GM23338 (cell line): ENCODE measurements at regions not wholly inside any gene's neighbourhood (a gene's known extent, or its start where the extent isn't known, plus 50 kb on each side); places are given as distances from the start of the nearest gene placed in this dataset.

ENCODE experiments used
- ATAC-seq: fragments of 200-7000 bp; cut with Tn5 transposase; 3 replicates; pipeline ENCODE4 v1.9.1; 2020
- DNase-seq: peaks from one replicate; pipeline ENCODE4 v3.0.0-alpha.2; 2015; ENCODE audit warnings: low spot score
- H2AFZ ChIP-seq: fragments of 200-600 bp; sonication (generic); 2 replicates; pipeline ENCODE4 v1.8.0; 2016; ENCODE audit warnings: antibody characterized with exemption, mild to moderate bottlenecking, moderate library complexity
- H3F3A ChIP-seq: fragments of 200-600 bp; sonication (generic); replicated peaks from 2 replicates; pipeline ENCODE4 v1.8.0; 2017; ENCODE audit warnings: antibody characterized with exemption, mixed run types, low read depth
- H3K27ac ChIP-seq: fragments of 200-600 bp; sonication (generic); 2 replicates; pipeline ENCODE4 v1.6.1; 2016; ENCODE audit warnings: low read depth
- H3K27me3 ChIP-seq: fragments of 200-600 bp; sonication (generic); 2 replicates; pipeline ENCODE4 v1.8.0; 2016; ENCODE audit warnings: mild to moderate bottlenecking, mixed run types, moderate library complexity; ENCODE audit not compliant: insufficient read depth
- H3K36me3 ChIP-seq: fragments of 200-600 bp; sonication (generic); 2 replicates; pipeline ENCODE4 v1.8.0; 2016; ENCODE audit warnings: mild to moderate bottlenecking; ENCODE audit not compliant: insufficient read depth
- H3K4me1 ChIP-seq: fragments of 200-600 bp; sonication (generic); 2 replicates; pipeline ENCODE4 v1.8.0; 2016; ENCODE audit warnings: mild to moderate bottlenecking, moderate library complexity; ENCODE audit not compliant: insufficient read depth
- H3K4me2 ChIP-seq: fragments of 200-600 bp; sonication (generic); 2 replicates; pipeline ENCODE4 v1.7.1; 2017; ENCODE audit warnings: mixed run types
- H3K4me3 ChIP-seq: fragments of 200-600 bp; sonication (generic); 2 replicates; pipeline ENCODE4 v1.6.1; 2016; ENCODE audit warnings: mixed run types
- H3K79me2 ChIP-seq: fragments of 200-600 bp; sonication (generic); replicated peaks from 2 replicates; pipeline ENCODE4 v1.8.0; 2017; ENCODE audit warnings: mild to moderate bottlenecking; ENCODE audit not compliant: insufficient read depth
- H3K9me2 ChIP-seq: fragments of 200-600 bp; sonication (generic); 2 replicates; pipeline ENCODE4 v1.8.0; 2017; ENCODE audit not compliant: insufficient read depth
- H4K20me1 ChIP-seq: fragments of 200-600 bp; sonication (generic); replicated peaks from 2 replicates; pipeline ENCODE4 v1.8.0; 2017; ENCODE audit warnings: mild to moderate bottlenecking; ENCODE audit not compliant: insufficient read depth
- H3K27ac Mint-ChIP-seq: 2 replicates; pipeline ENCODE4 v1.8.0; 2020; ENCODE audit warnings: inconsistent platforms, mild to moderate bottlenecking, moderate library complexity, mixed read lengths
- H3K27me3 Mint-ChIP-seq: 3 replicates; pipeline ENCODE4 v1.8.0; 2022; ENCODE audit warnings: low read depth, mild to moderate bottlenecking, moderate library complexity, mixed read lengths, inconsistent platforms; ENCODE audit not compliant: insufficient read depth, poor library complexity
- H3K36me3 Mint-ChIP-seq: 3 replicates; pipeline ENCODE4 v1.8.0; 2021; ENCODE audit warnings: low read depth, mild to moderate bottlenecking, inconsistent platforms, moderate library complexity, mixed read lengths
- H3K4me1 Mint-ChIP-seq: 3 replicates; pipeline ENCODE4 v1.8.0; 2020; ENCODE audit warnings: mild to moderate bottlenecking, inconsistent platforms, mixed read lengths
- H3K4me3 Mint-ChIP-seq: 3 replicates; pipeline ENCODE4 v1.8.0; 2021; ENCODE audit warnings: moderate library complexity, mild to moderate bottlenecking, inconsistent platforms, mixed read lengths
- H3K9me3 Mint-ChIP-seq: 3 replicates; pipeline ENCODE4 v1.8.0; 2020; ENCODE audit warnings: moderate library complexity, mild to moderate bottlenecking, inconsistent platforms, mixed read lengths
- CREB1 ChIP-seq: fragments of 250-450 bp; sonication (Bioruptor Pico); IDR thresholded peaks from 2 replicates; pipeline ENCODE4 v1.5.0; 2020; ENCODE audit warnings: low read depth, mild to moderate bottlenecking, moderate library complexity
- EZH2 ChIP-seq: fragments of 200-600 bp; sonication (generic); IDR thresholded peaks from one replicate; pipeline ENCODE4 v1.8.0; 2017; ENCODE audit warnings: antibody characterized with exemption, mild to moderate bottlenecking, low read depth; ENCODE audit not compliant: unreplicated experiment
- EZH2phosphoT487 ChIP-seq: fragments of 200-600 bp; sonication (generic); IDR thresholded peaks from one replicate; pipeline ENCODE4 v1.8.1; 2018; ENCODE audit warnings: antibody characterized with exemption; ENCODE audit not compliant: unreplicated experiment
- JUNB ChIP-seq: IDR thresholded peaks from one replicate; pipeline ENCODE4 v1.6.1; 2016; ENCODE audit warnings: antibody characterized with exemption; ENCODE audit not compliant: unreplicated experiment
- NANOG ChIP-seq: IDR thresholded peaks from 2 replicates; pipeline ENCODE4 v1.6.1; 2016; ENCODE audit warnings: antibody characterized with exemption, borderline replicate concordance
- POLR2AphosphoS5 ChIP-seq: IDR thresholded peaks from 2 replicates; pipeline ENCODE4 v1.6.1; 2016; ENCODE audit warnings: antibody characterized with exemption, low read depth
- STAT1 ChIP-seq: IDR thresholded peaks from one replicate; pipeline ENCODE4 v1.6.1; 2016; ENCODE audit warnings: antibody characterized with exemption; ENCODE audit not compliant: unreplicated experiment
- ZNF114 ChIP-seq: fragments of 250-450 bp; sonication (Bioruptor Pico); IDR thresholded peaks from 2 replicates; pipeline ENCODE4 v1.5.0; 2020; ENCODE audit warnings: mild to moderate bottlenecking, moderate library complexity
- ZNF331 ChIP-seq: fragments of 250-450 bp; sonication (Bioruptor Pico); IDR thresholded peaks from 2 replicates; pipeline ENCODE4 v1.5.0; 2020; ENCODE audit warnings: low read depth, mild to moderate bottlenecking, moderate library complexity
- TF ChIP-seq, protein P1 (sequence below), 2 experiments: fragments of 200-600 bp in 1 of 2; sonication (generic) in 1 of 2; conservative IDR thresholded peaks; 2 replicates each; pipeline versions ENCODE4 v1.5.1 to v1.6.1; 2016 to 2017; ENCODE audit warnings: antibody characterized with exemption in 2 of 2, low read depth in 2 of 2, mild to moderate bottlenecking in 2 of 2, moderate library complexity in 1 of 2
- TF ChIP-seq, protein P2 (sequence below): IDR thresholded peaks from 2 replicates; pipeline ENCODE4 v1.6.1; 2016; ENCODE audit warnings: antibody characterized with exemption
- TF ChIP-seq, protein P3 (sequence below): fragments of 250-450 bp; sonication (Bioruptor Pico); IDR thresholded peaks from 2 replicates; pipeline ENCODE4 v1.5.0; 2020; ENCODE audit warnings: mild to moderate bottlenecking, moderate library complexity
- TF ChIP-seq, protein P4 (sequence below): IDR thresholded peaks from one replicate; pipeline ENCODE4 v1.6.1; 2018; ENCODE audit warnings: antibody characterized with exemption; ENCODE audit not compliant: unreplicated experiment

DNA sequence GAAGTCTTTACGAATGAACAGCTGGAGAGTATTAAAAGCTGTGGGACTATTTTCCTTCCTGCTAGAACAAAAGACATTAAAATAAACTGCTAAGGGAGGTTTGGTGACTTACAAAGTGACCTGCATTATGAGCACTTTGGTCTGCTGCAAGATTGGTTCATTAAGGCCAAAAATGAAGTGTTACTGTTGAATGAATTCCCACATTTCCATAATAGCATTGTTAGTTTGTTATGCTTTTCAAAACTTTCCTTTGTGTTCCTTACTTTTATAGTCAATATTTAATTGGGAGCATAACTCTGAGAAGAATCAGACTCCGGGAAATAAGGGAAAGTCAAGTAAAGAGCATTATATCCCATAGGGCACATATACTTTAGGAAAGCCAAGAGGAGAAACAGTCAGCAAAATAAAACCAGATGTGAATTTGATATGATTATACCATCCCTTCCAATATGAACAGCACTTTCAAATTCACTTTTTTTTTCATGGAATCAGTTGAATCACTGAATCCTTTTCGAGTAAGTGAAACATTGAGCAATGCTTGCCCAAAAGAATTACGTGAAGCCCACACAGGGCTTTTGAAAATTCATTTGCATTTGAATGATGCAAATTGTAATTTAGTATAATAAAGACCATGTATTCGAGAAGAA lies 112.6 kb downstream of the KCTD12 start:
- ATAC-seq (no peak), DNase-seq (no peak)
- no peaks in the 10 kb centered on the region for H4K20me1 ChIP-seq
- H3K9me3 Mint-ChIP-seq = no peaks in the 10 kb centered on the region
- no peak overlapping the region for H3K27ac Mint-ChIP-seq
- no peaks in the 10 kb centered on the region for H3K36me3 Mint-ChIP-seq
- H3K79me2 ChIP-seq = no peaks in the 10 kb centered on the region
- H2AFZ ChIP-seq = no peak overlapping the region
- H3K4me3 Mint-ChIP-seq = no peak overlapping the region
- H3K4me3 ChIP-seq = no peak overlapping the region
- peaks cover 12% of the 10 kb centered on the region; the same call in 2 of the 3 replicates for H3K4me1 Mint-ChIP-seq
- no peaks in the 10 kb centered on the region for H3K27me3 ChIP-seq
- TF ChIP-seq POLR2AphosphoS5 (no peak), CREB1 (CRISPR knock-in tag) (no peak), JUNB (no peak), ZNF331 (CRISPR knock-in tag) (no peak), EZH2phosphoT487 (no peak), EZH2 (no peak), ZNF114 (no peak), NANOG (no peak), STAT1 (no peak)
- TF ChIP-seq, protein P1, sequence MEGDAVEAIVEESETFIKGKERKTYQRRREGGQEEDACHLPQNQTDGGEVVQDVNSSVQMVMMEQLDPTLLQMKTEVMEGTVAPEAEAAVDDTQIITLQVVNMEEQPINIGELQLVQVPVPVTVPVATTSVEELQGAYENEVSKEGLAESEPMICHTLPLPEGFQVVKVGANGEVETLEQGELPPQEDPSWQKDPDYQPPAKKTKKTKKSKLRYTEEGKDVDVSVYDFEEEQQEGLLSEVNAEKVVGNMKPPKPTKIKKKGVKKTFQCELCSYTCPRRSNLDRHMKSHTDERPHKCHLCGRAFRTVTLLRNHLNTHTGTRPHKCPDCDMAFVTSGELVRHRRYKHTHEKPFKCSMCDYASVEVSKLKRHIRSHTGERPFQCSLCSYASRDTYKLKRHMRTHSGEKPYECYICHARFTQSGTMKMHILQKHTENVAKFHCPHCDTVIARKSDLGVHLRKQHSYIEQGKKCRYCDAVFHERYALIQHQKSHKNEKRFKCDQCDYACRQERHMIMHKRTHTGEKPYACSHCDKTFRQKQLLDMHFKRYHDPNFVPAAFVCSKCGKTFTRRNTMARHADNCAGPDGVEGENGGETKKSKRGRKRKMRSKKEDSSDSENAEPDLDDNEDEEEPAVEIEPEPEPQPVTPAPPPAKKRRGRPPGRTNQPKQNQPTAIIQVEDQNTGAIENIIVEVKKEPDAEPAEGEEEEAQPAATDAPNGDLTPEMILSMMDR (conservative IDR thresholded peaks at IDR 0.05; ENCODE audit: low read depth in 2 of 2) = no peak
- TF ChIP-seq, protein P2, sequence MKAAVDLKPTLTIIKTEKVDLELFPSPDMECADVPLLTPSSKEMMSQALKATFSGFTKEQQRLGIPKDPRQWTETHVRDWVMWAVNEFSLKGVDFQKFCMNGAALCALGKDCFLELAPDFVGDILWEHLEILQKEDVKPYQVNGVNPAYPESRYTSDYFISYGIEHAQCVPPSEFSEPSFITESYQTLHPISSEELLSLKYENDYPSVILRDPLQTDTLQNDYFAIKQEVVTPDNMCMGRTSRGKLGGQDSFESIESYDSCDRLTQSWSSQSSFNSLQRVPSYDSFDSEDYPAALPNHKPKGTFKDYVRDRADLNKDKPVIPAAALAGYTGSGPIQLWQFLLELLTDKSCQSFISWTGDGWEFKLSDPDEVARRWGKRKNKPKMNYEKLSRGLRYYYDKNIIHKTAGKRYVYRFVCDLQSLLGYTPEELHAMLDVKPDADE = no peak
- TF ChIP-seq, protein P3, sequence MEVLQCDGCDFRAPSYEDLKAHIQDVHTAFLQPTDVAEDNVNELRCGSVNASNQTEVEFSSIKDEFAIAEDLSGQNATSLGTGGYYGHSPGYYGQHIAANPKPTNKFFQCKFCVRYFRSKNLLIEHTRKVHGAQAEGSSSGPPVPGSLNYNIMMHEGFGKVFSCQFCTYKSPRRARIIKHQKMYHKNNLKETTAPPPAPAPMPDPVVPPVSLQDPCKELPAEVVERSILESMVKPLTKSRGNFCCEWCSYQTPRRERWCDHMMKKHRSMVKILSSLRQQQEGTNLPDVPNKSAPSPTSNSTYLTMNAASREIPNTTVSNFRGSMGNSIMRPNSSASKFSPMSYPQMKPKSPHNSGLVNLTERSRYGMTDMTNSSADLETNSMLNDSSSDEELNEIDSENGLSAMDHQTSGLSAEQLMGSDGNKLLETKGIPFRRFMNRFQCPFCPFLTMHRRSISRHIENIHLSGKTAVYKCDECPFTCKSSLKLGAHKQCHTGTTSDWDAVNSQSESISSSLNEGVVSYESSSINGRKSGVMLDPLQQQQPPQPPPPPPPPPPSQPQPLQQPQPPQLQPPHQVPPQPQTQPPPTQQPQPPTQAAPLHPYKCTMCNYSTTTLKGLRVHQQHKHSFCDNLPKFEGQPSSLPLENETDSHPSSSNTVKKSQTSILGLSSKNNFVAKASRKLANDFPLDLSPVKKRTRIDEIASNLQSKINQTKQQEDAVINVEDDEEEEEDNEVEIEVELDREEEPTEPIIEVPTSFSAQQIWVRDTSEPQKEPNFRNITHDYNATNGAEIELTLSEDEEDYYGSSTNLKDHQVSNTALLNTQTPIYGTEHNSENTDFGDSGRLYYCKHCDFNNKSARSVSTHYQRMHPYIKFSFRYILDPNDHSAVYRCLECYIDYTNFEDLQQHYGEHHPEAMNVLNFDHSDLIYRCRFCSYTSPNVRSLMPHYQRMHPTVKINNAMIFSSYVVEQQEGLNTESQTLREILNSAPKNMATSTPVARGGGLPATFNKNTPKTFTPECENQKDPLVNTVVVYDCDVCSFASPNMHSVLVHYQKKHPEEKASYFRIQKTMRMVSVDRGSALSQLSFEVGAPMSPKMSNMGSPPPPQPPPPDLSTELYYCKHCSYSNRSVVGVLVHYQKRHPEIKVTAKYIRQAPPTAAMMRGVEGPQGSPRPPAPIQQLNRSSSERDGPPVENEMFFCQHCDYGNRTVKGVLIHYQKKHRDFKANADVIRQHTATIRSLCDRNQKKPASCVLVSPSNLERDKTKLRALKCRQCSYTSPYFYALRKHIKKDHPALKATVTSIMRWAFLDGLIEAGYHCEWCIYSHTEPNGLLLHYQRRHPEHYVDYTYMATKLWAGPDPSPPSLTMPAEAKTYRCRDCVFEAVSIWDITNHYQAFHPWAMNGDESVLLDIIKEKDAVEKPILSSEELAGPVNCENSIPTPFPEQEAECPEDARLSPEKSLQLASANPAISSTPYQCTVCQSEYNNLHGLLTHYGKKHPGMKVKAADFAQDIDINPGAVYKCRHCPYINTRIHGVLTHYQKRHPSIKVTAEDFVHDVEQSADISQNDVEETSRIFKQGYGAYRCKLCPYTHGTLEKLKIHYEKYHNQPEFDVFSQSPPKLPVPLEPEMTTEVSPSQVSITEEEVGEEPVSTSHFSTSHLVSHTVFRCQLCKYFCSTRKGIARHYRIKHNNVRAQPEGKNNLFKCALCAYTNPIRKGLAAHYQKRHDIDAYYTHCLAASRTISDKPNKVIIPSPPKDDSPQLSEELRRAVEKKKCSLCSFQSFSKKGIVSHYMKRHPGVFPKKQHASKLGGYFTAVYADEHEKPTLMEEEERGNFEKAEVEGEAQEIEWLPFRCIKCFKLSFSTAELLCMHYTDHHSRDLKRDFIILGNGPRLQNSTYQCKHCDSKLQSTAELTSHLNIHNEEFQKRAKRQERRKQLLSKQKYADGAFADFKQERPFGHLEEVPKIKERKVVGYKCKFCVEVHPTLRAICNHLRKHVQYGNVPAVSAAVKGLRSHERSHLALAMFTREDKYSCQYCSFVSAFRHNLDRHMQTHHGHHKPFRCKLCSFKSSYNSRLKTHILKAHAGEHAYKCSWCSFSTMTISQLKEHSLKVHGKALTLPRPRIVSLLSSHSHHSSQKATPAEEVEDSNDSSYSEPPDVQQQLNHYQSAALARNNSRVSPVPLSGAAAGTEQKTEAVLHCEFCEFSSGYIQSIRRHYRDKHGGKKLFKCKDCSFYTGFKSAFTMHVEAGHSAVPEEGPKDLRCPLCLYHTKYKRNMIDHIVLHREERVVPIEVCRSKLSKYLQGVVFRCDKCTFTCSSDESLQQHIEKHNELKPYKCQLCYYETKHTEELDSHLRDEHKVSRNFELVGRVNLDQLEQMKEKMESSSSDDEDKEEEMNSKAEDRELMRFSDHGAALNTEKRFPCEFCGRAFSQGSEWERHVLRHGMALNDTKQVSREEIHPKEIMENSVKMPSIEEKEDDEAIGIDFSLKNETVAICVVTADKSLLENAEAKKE (CRISPR knock-in tag) = no peak
- TF ChIP-seq, protein P4, sequence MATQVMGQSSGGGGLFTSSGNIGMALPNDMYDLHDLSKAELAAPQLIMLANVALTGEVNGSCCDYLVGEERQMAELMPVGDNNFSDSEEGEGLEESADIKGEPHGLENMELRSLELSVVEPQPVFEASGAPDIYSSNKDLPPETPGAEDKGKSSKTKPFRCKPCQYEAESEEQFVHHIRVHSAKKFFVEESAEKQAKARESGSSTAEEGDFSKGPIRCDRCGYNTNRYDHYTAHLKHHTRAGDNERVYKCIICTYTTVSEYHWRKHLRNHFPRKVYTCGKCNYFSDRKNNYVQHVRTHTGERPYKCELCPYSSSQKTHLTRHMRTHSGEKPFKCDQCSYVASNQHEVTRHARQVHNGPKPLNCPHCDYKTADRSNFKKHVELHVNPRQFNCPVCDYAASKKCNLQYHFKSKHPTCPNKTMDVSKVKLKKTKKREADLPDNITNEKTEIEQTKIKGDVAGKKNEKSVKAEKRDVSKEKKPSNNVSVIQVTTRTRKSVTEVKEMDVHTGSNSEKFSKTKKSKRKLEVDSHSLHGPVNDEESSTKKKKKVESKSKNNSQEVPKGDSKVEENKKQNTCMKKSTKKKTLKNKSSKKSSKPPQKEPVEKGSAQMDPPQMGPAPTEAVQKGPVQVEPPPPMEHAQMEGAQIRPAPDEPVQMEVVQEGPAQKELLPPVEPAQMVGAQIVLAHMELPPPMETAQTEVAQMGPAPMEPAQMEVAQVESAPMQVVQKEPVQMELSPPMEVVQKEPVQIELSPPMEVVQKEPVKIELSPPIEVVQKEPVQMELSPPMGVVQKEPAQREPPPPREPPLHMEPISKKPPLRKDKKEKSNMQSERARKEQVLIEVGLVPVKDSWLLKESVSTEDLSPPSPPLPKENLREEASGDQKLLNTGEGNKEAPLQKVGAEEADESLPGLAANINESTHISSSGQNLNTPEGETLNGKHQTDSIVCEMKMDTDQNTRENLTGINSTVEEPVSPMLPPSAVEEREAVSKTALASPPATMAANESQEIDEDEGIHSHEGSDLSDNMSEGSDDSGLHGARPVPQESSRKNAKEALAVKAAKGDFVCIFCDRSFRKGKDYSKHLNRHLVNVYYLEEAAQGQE = no peak
- H3K27me3 Mint-ChIP-seq = peaks cover 2% of the 10 kb centered on the region
- no peaks in the 10 kb centered on the region; the same call in 1 of the 2 replicates for H3K4me1 ChIP-seq
- no peaks in the 10 kb centered on the region for H3K36me3 ChIP-seq
- H3K27ac ChIP-seq = no peak overlapping the region
- 0 out of 2 replicates have a peak, but pooled peaks cover 3% of the 10 kb centered on the region for H3K9me2 ChIP-seq
- H3K4me2 ChIP-seq = no peak overlapping the region
- no peaks in the 10 kb centered on the region for H3F3A ChIP-seq
